ENCODE measurements at regions not wholly inside any gene's neighbourhood (a gene's known extent, or its start where the extent isn't known, plus 50 kb on each side); places are given as distances from the start of the nearest gene placed in this dataset.

- no peak for TF ChIP-seq ZNF462 (CRISPR knock-in tag; IDR thresholded peaks at IDR 0.05)
- TF ChIP-seq EZH2 (IDR thresholded peaks at IDR 0.05; ENCODE audit: low read depth, unreplicated experiment) = no peak
- TF ChIP-seq CREB1 (CRISPR knock-in tag; IDR thresholded peaks at IDR 0.05; ENCODE audit: low read depth) = no peak
- TF ChIP-seq NANOG (IDR thresholded peaks at IDR 0.05; ENCODE audit: borderline replicate concordance) = no peak
- TF ChIP-seq REST (IDR thresholded peaks at IDR 0.05; ENCODE audit: unreplicated experiment) = no peak
These were observed 128.1 kb upstream of the THRB start (continued) for GRCh38 chr3:24622696-24623225.

GRCh38 chr3:24623657-24624056 lies 129.0 kb upstream of the THRB start:
- Histone ChIP-seq H3K79me2 (replicated peaks; ENCODE audit: insufficient read depth) (no peaks in the 10 kb centered on the region), H3K27ac (ENCODE audit: low read depth) (no peak overlapping the region), H3K4me3 (no peak overlapping the region), H4K20me1 (replicated peaks; ENCODE audit: insufficient read depth) (no peaks in the 10 kb centered on the region), H3K9me2 (ENCODE audit: insufficient read depth) (no peaks in the 10 kb centered on the region), H3K27me3 (ENCODE audit: insufficient read depth) (no peaks in the 10 kb centered on the region), H3K4me1 (ENCODE audit: insufficient read depth) (peaks cover 4% of the 10 kb centered on the region; the same call in 1 of the 2 replicates), H2AFZ (no peak overlapping the region), H3K4me2 (no peak overlapping the region), H3K36me3 (ENCODE audit: insufficient read depth) (no peaks in the 10 kb centered on the region), H3F3A (replicated peaks; ENCODE audit: low read depth) (no peaks in the 10 kb centered on the region)
- DNase-seq (ENCODE audit: low spot score) (no peak), ATAC-seq (no peak)
- peaks cover 20% of the 10 kb centered on the region for H3K9me3 Mint-ChIP-seq
- H3K27me3 Mint-ChIP-seq (ENCODE audit: insufficient read depth, low read depth, poor library complexity) = no peaks in the 10 kb centered on the region
- H3K36me3 Mint-ChIP-seq (ENCODE audit: low read depth) = peaks cover 19% of the 10 kb centered on the region
- H3K4me3 Mint-ChIP-seq = no peak overlapping the region
- H3K4me1 Mint-ChIP-seq = peaks cover 19% of the 10 kb centered on the region
- H3K27ac Mint-ChIP-seq = 0 out of 2 replicates have a peak overlapping the region, but pooled peaks have one; percentile 75
- TF ChIP-seq CREB1 (CRISPR knock-in tag; IDR thresholded peaks at IDR 0.05; ENCODE audit: low read depth) = no peak
